Epithelial cell of esophagus (primary cell): ENCODE measurements at regions not wholly inside any gene's neighbourhood (a gene's known extent, or its start where the extent isn't known, plus 50 kb on each side); places are given as distances from the start of the nearest gene placed in this dataset.

ENCODE experiments used
- DNase-seq: peaks from one replicate; pipeline ENCODE4 v3.0.0; 2010; ENCODE audit warnings: low read depth
- H3K4me3 ChIP-seq: 2 replicates; pipeline ENCODE4 v1.5.1; 2011; ENCODE audit warnings: mild to moderate bottlenecking, low read length, control low read depth
- CTCF ChIP-seq: IDR thresholded peaks from 2 replicates; pipeline ENCODE4 v1.5.1; 2011; ENCODE audit warnings: low read depth, mild to moderate bottlenecking, low read length, control low read depth, inconsistent platforms; ENCODE audit not compliant: insufficient read depth; ENCODE audit errors: missing control alignments

GRCh38 chr2:145021962-145022665 is 502.2 kb upstream of the ZEB2 start:
- H3K4me3 ChIP-seq = no peak overlapping the region
- DNase-seq = no peak
- TF ChIP-seq CTCF = no peak

- H3K4me3 ChIP-seq = no peak overlapping the region
- TF ChIP-seq CTCF = no peak
These were observed 500.8 kb upstream of the ZEB2 start for GRCh38 chr2:145020694-145021093.

GRCh38 chr2:145020139-145020538 is 500.2 kb upstream of the ZEB2 start:
- DNase-seq = no peak
- no peak overlapping the region for H3K4me3 ChIP-seq
- no peak for TF ChIP-seq CTCF

More at GRCh38 chr2:145020694-145021093, 500.8 kb upstream of the ZEB2 start:
- no peak for DNase-seq

- DNase-seq = no peak
- no peak overlapping the region for H3K4me3 ChIP-seq
These were observed 498.6 kb upstream of the ZEB2 start for GRCh38 chr2:145018502-145018901.

GRCh38 chr2:145017149-145017548 is 497.2 kb upstream of the ZEB2 start:
- TF ChIP-seq CTCF = no peak
- no peak for DNase-seq
- H3K4me3 ChIP-seq = no peak overlapping the region

More at GRCh38 chr2:145018502-145018901, 498.6 kb upstream of the ZEB2 start:
- no peak for TF ChIP-seq CTCF

- no peak for DNase-seq
- no peak overlapping the region for H3K4me3 ChIP-seq
- TF ChIP-seq CTCF = no peak
These were observed 496.8 kb upstream of the ZEB2 start for GRCh38 chr2:145016711-145017110.

GRCh38 chr2:145015561-145015960 is 495.6 kb upstream of the ZEB2 start:
- no peak for DNase-seq
- no peak for TF ChIP-seq CTCF
- no peak overlapping the region for H3K4me3 ChIP-seq
